ENCODE measurements at regions not wholly inside any gene's neighbourhood (a gene's known extent, or its start where the extent isn't known, plus 50 kb on each side); places are given as distances from the start of the nearest gene placed in this dataset.

GRCh38 chr3:25971736-25972135 lies 181.8 kb downstream of the OXSM start (continued):
- TF ChIP-seq REST (IDR thresholded peaks at IDR 0.05; ENCODE audit: low read depth, low read length) (no peak), POLR2A (IDR thresholded peaks at IDR 0.05; ENCODE audit: low read depth, low read length) (no peak), PKNOX1 (IDR thresholded peaks at IDR 0.05) (no peak)

- H3K9ac ChIP-seq (ENCODE audit: control insufficient read depth, insufficient read depth, low read length) = no peak overlapping the region
- no peaks in the 10 kb centered on the region for H3K27me3 ChIP-seq (replicated peaks in 1 of 2; ENCODE audit: control insufficient read depth in 2 of 2, insufficient read depth in 2 of 2, low read length in 1 of 2)
- H3K4me3 ChIP-seq = no peak overlapping the region
- intact Hi-C loops (cut with micrococcal nuclease; ENCODE audit: unreplicated experiment) = no loop called here
- no peak overlapping the region for H2AFZ ChIP-seq (ENCODE audit: control insufficient read depth, low read depth, low read length)
- no peaks in the 10 kb centered on the region for H3K9me3 ChIP-seq (replicated peaks; ENCODE audit: control insufficient read depth, insufficient read depth, low read length)
- H3K4me2 ChIP-seq (ENCODE audit: control insufficient read depth, insufficient read depth) = no peak overlapping the region
- ChIA-PET RAD21 (ENCODE audit: unreplicated experiment) (no interaction called here), POLR2A (interaction anchor here (0.6 kb wide), 1 partner anchor 600 kb away, joined by 3 read pairs; no protein-coding TSS in a partner anchor), SMC1A (ENCODE audit: uncharacterized antibody, unreplicated experiment) (no interaction called here), CTCF (interaction anchor here (0.5 kb wide), 1 partner anchor 148 kb away, joined by 3 read pairs; no protein-coding TSS in a partner anchor)
- H3K79me2 ChIP-seq (ENCODE audit: control insufficient read depth, insufficient read depth, low read length) = no peaks in the 10 kb centered on the region
- BruUV-seq (replicated peaks) = no TSS peak
- FAIRE-seq = no peak
- no peak for TF ChIP-seq PRDM15 (CRISPR knock-in tag; IDR thresholded peaks at IDR 0.05)
- no peak for TF ChIP-seq SKIL (IDR thresholded peaks at IDR 0.05; ENCODE audit: low read depth, poor library complexity, severe bottlenecking)
- no peak for TF ChIP-seq KLF5 (IDR thresholded peaks at IDR 0.05; ENCODE audit: partially characterized antibody)
- no peaks in the 10 kb centered on the region for H3K36me3 ChIP-seq (ENCODE audit: control insufficient read depth in 2 of 2, insufficient read depth in 2 of 2, low read length in 1 of 2)
- no peak for ATAC-seq
- no peak overlapping the region for H3K27ac ChIP-seq (ENCODE audit: control insufficient read depth, insufficient read depth)
- H3K4me1 ChIP-seq (ENCODE audit: control insufficient read depth, insufficient read depth, low read length) = no peaks in the 10 kb centered on the region
- 21% methylated on average over 1 of the region's 1 CpG for WGBS (ENCODE audit: insufficient coverage, insufficient replicate concordance, low lambda C conversion rate, missing lambda C conversion rate)
- H4K20me1 ChIP-seq (ENCODE audit: control insufficient read depth, insufficient read depth) = no peaks in the 10 kb centered on the region
- DNase-seq (ENCODE audit: low read depth, low spot score) = no peak
- in situ Hi-C loops (cut with MboI) = no loop called here
Measured at GRCh38 chr3:25973122-25973521, 183.2 kb downstream of the OXSM start.
